Neural cell (in vitro differentiated cells): ENCODE measurements at regions not wholly inside any gene's neighbourhood (a gene's known extent, or its start where the extent isn't known, plus 50 kb on each side); places are given as distances from the start of the nearest gene placed in this dataset.

ENCODE experiments used
- CTCF ChIP-seq: fragments of 450-650 bp; IDR thresholded peaks from 2 replicates; pipeline ENCODE4 v1.5.1; 2014; ENCODE audit warnings: antibody characterized with exemption, mild to moderate bottlenecking, moderate library complexity; ENCODE audit not compliant: poor library complexity, severe bottlenecking
- POLR2AphosphoS5 ChIP-seq: IDR thresholded peaks from 2 replicates; pipeline ENCODE4 v1.6.1; 2012
- RAD21 ChIP-seq: fragments of 450-650 bp; conservative IDR thresholded peaks from 2 replicates; pipeline ENCODE4 v1.6.1; 2014; ENCODE audit warnings: antibody characterized with exemption, mild to moderate bottlenecking, moderate library complexity
- SMC3 ChIP-seq: fragments of 450-650 bp; conservative IDR thresholded peaks from 2 replicates; pipeline ENCODE4 v1.6.1; 2014; ENCODE audit warnings: antibody characterized with exemption, mild to moderate bottlenecking, moderate library complexity; ENCODE audit not compliant: poor library complexity
- TF ChIP-seq, protein P1 (sequence below): IDR thresholded peaks from 2 replicates; pipeline ENCODE4 v1.6.1; 2012; ENCODE audit warnings: borderline replicate concordance

- TF ChIP-seq CTCF = no peak
- TF ChIP-seq SMC3 = no peak
- no peak for TF ChIP-seq RAD21
- no peak for TF ChIP-seq POLR2AphosphoS5
- TF ChIP-seq, protein P1, sequence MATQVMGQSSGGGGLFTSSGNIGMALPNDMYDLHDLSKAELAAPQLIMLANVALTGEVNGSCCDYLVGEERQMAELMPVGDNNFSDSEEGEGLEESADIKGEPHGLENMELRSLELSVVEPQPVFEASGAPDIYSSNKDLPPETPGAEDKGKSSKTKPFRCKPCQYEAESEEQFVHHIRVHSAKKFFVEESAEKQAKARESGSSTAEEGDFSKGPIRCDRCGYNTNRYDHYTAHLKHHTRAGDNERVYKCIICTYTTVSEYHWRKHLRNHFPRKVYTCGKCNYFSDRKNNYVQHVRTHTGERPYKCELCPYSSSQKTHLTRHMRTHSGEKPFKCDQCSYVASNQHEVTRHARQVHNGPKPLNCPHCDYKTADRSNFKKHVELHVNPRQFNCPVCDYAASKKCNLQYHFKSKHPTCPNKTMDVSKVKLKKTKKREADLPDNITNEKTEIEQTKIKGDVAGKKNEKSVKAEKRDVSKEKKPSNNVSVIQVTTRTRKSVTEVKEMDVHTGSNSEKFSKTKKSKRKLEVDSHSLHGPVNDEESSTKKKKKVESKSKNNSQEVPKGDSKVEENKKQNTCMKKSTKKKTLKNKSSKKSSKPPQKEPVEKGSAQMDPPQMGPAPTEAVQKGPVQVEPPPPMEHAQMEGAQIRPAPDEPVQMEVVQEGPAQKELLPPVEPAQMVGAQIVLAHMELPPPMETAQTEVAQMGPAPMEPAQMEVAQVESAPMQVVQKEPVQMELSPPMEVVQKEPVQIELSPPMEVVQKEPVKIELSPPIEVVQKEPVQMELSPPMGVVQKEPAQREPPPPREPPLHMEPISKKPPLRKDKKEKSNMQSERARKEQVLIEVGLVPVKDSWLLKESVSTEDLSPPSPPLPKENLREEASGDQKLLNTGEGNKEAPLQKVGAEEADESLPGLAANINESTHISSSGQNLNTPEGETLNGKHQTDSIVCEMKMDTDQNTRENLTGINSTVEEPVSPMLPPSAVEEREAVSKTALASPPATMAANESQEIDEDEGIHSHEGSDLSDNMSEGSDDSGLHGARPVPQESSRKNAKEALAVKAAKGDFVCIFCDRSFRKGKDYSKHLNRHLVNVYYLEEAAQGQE = no peak
Observed at GRCh38 chr11:109970516-109971183, 122.5 kb upstream of the ZC3H12C start.
